ENCODE measurements at regions not wholly inside any gene's neighbourhood (a gene's known extent, or its start where the extent isn't known, plus 50 kb on each side); places are given as distances from the start of the nearest gene placed in this dataset.

- peaks cover 0 to 6% (median 0%) of the 10 kb centered on the region in 7 donors for H3K9me3 Mint-ChIP-seq
- H3K4me2 ChIP-seq (replicated peaks; ENCODE audit: extremely low read depth, low read length, poor library complexity, severe bottlenecking): no peak overlapping the region
- H3K27ac Mint-ChIP-seq: no peak overlapping the region
- H3K36me3 ChIP-seq (replicated peaks in 1 of 2; ENCODE audit: control insufficient read depth in 1 of 2, insufficient read depth in 2 of 2, low read length in 2 of 2): no peaks in the 10 kb centered on the region
- peaks cover 0 to 2% (median 2%) of the 10 kb centered on the region in 3 donors for H3K27me3 Mint-ChIP-seq (ENCODE audit: low read depth in 3 of 3)
- no peak overlapping the region for H3K4me3 ChIP-seq (replicated peaks in 1 of 3; ENCODE audit: low read depth in 2 of 3, low read length in 3 of 3)
- no peak for TF ChIP-seq CTCF (IDR thresholded peaks at IDR 0.05)
- no peak overlapping the region for H2AFZ ChIP-seq (ENCODE audit: insufficient read depth, low read depth, low read length, poor library complexity, severe bottlenecking)
- no peaks in the 10 kb centered on the region for H3K36me3 Mint-ChIP-seq
- no peaks in the 10 kb centered on the region for H3K4me1 ChIP-seq (ENCODE audit: control insufficient read depth in 1 of 2, insufficient read depth in 2 of 2, low read length in 2 of 2)
- intact Hi-C loops (cut with micrococcal nuclease): no loop called here
- no peak overlapping the region for H3K9ac ChIP-seq (ENCODE audit: insufficient read depth, low read length, poor library complexity, severe bottlenecking)
- H3K27me3 ChIP-seq (ENCODE audit: control insufficient read depth in 2 of 2, insufficient read depth in 2 of 2, low read length in 2 of 2): no peaks in the 10 kb centered on the region
- H3K9me3 ChIP-seq (replicated peaks in 1 of 2; ENCODE audit: control insufficient read depth in 1 of 2, insufficient read depth in 1 of 2, low read length in 2 of 2): no peaks in the 10 kb centered on the region
- no peaks in the 10 kb centered on the region for H4K20me1 ChIP-seq (ENCODE audit: insufficient read depth, low read length)
- no peak overlapping the region for H3K4me3 Mint-ChIP-seq
- no peaks in the 10 kb centered on the region for H3K79me2 ChIP-seq (ENCODE audit: insufficient read depth, low read length)
- H3K27ac ChIP-seq (ENCODE audit: low read depth in 1 of 2, low read length in 2 of 2): no peak overlapping the region
- 90% methylated on average over 12 of the region's 12 CpGs for WGBS (ENCODE audit: insufficient coverage)
- H3K4me1 Mint-ChIP-seq: no peaks in the 10 kb centered on the region
- no peak for DNase-seq
Measured at GRCh38 chr18:78688249-78688648, 291.4 kb upstream of the SALL3 start.

DNA sequence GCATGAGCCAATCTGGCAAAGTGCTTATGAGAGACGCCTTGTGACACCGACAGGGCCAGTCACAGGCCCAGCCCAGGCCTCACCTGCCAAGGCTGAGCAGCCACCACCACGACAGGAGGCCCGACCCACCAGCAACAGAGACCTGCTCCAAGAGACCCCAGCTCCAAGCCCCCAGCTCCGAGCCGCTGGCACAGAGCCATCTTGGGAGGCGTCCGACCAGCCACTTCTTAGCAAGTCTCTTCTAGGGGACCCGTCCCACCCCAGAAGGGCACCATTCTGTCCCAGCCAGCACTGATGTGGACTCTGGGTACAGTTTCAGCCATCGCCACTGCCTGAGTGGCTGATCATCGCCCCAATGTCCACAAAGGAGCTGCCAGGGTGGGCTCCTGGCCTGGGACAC, 290.7 kb upstream of the SALL3 start:
- no peak overlapping the region for H2AFZ ChIP-seq (ENCODE audit: insufficient read depth, low read depth, low read length, poor library complexity, severe bottlenecking)
- H4K20me1 ChIP-seq (ENCODE audit: insufficient read depth, low read length): no peaks in the 10 kb centered on the region
- Mint-ChIP-seq H3K4me3 (no peak overlapping the region), H3K9me3 (peaks cover 0 to 6% (median 0%) of the 10 kb centered on the region in 7 donors), H3K4me1 (no peaks in the 10 kb centered on the region), H3K27me3 (ENCODE audit: low read depth in 3 of 3) (peaks cover 0 to 2% (median 2%) of the 10 kb centered on the region in 3 donors), H3K36me3 (no peaks in the 10 kb centered on the region), H3K27ac (no peak overlapping the region)
- H3K4me3 ChIP-seq (replicated peaks in 1 of 3; ENCODE audit: low read depth in 2 of 3, low read length in 3 of 3): no peak overlapping the region
- H3K36me3 ChIP-seq (replicated peaks in 1 of 2; ENCODE audit: control insufficient read depth in 1 of 2, insufficient read depth in 2 of 2, low read length in 2 of 2): no peaks in the 10 kb centered on the region
- no peak overlapping the region for H3K9ac ChIP-seq (ENCODE audit: insufficient read depth, low read length, poor library complexity, severe bottlenecking)
- H3K27me3 ChIP-seq (ENCODE audit: control insufficient read depth in 2 of 2, insufficient read depth in 2 of 2, low read length in 2 of 2): no peaks in the 10 kb centered on the region
- no peak overlapping the region for H3K4me2 ChIP-seq (replicated peaks; ENCODE audit: extremely low read depth, low read length, poor library complexity, severe bottlenecking)
- no peak for TF ChIP-seq CTCF (IDR thresholded peaks at IDR 0.05)
- intact Hi-C loops (cut with micrococcal nuclease): no loop called here
- DNase-seq: no peak
- no peaks in the 10 kb centered on the region for H3K4me1 ChIP-seq (ENCODE audit: control insufficient read depth in 1 of 2, insufficient read depth in 2 of 2, low read length in 2 of 2)
- H3K9me3 ChIP-seq (replicated peaks in 1 of 2; ENCODE audit: control insufficient read depth in 1 of 2, insufficient read depth in 1 of 2, low read length in 2 of 2): no peaks in the 10 kb centered on the region
- WGBS (ENCODE audit: insufficient coverage): 84% methylated on average over 9 of the region's 11 CpGs
- H3K27ac ChIP-seq (ENCODE audit: low read depth in 1 of 2, low read length in 2 of 2): no peak overlapping the region
- H3K79me2 ChIP-seq (ENCODE audit: insufficient read depth, low read length): no peaks in the 10 kb centered on the region
